ENCODE measurements at regions not wholly inside any gene's neighbourhood (a gene's known extent, or its start where the extent isn't known, plus 50 kb on each side); places are given as distances from the start of the nearest gene placed in this dataset.

GRCh38 chr3:159536876-159537275, 451.8 kb upstream of the IL12A start:
- WGBS (ENCODE audit: insufficient coverage, low coverage, missing lambda C conversion rate): 0% methylated on average over 1 of the region's 1 CpG
- no peaks in the 10 kb centered on the region for H3K36me3 ChIP-seq (ENCODE audit: control insufficient read depth, insufficient read depth, low read length)
- H3K4me1 ChIP-seq (replicated peaks in 1 of 2; ENCODE audit: control insufficient read depth in 2 of 2, insufficient read depth in 2 of 2, low read length in 2 of 2): no peaks in the 10 kb centered on the region
- POLR2A ChIA-PET: no interaction called here
- ATAC-seq: no peak
- DNase-seq (ENCODE audit: extremely low read depth in 1 of 4, low spot score in 3 of 4): no peak
- no peaks in the 10 kb centered on the region for H4K20me1 ChIP-seq (replicated peaks; ENCODE audit: control insufficient read depth, insufficient read depth, low read length)
- intact Hi-C loops (cut with micrococcal nuclease) (no loop called here), in situ Hi-C loops (cut with MboI) (no loop called here)
- peaks cover 2% of the 10 kb centered on the region; the same call in 1 of the 2 replicates for H3K9me3 ChIP-seq (replicated peaks; ENCODE audit: control insufficient read depth, insufficient read depth, low read depth, low read length)
- H3K4me3 ChIP-seq: no peak overlapping the region
- H3K9me1 ChIP-seq (ENCODE audit: control insufficient read depth, insufficient read depth, low read length): no peaks in the 10 kb centered on the region
- CTCF ChIA-PET (ENCODE audit: low intra/inter-chr PET ratio): no interaction called here
- no peak for FAIRE-seq
- H3K9ac ChIP-seq (ENCODE audit: insufficient read depth in 1 of 2, low read depth in 2 of 2, low read length in 2 of 2): no peak overlapping the region
- H2AFZ ChIP-seq (ENCODE audit: low read depth, low read length): no peak overlapping the region
- no peak overlapping the region for H3K4me2 ChIP-seq (ENCODE audit: insufficient read depth, low read length)
- no peak overlapping the region for H3K27ac ChIP-seq (ENCODE audit: extremely low read depth, low read depth, low read length)
- H3K27me3 ChIP-seq (ENCODE audit: control insufficient read depth in 2 of 2, insufficient read depth in 2 of 2, low read length in 2 of 2): no peaks in the 10 kb centered on the region
- no TSS peak for BruUV-seq (replicated peaks)
- no peaks in the 10 kb centered on the region for H3K79me2 ChIP-seq (ENCODE audit: control insufficient read depth, insufficient read depth, low read length)
- TF ChIP-seq POLR2H (tag; IDR thresholded peaks at IDR 0.05; ENCODE audit: low read depth): no peak
- no peak for TF ChIP-seq RAD21 (CRISPR knock-in tag; conservative IDR thresholded peaks at IDR 0.05 in 1 of 2, IDR thresholded peaks at IDR 0.05 in 1 of 2)
- no peak for TF ChIP-seq CREM (IDR thresholded peaks at IDR 0.05; ENCODE audit: low read depth)
- TF ChIP-seq STAT5A (IDR thresholded peaks at IDR 0.05; ENCODE audit: borderline replicate concordance, low read length): no peak

- Histone ChIP-seq H3K4me2 (ENCODE audit: insufficient read depth, low read length) (no peak overlapping the region), H3K9ac (ENCODE audit: insufficient read depth in 1 of 2, low read depth in 2 of 2, low read length in 2 of 2) (no peak overlapping the region), H3K27me3 (ENCODE audit: control insufficient read depth in 2 of 2, insufficient read depth in 2 of 2, low read length in 2 of 2) (no peaks in the 10 kb centered on the region), H3K9me1 (ENCODE audit: control insufficient read depth, insufficient read depth, low read length) (no peaks in the 10 kb centered on the region), H3K79me2 (ENCODE audit: control insufficient read depth, insufficient read depth, low read length) (no peaks in the 10 kb centered on the region), H3K27ac (ENCODE audit: extremely low read depth, low read depth, low read length) (no peak overlapping the region), H3K9me3 (replicated peaks; ENCODE audit: control insufficient read depth, insufficient read depth, low read depth, low read length) (peaks cover 2% of the 10 kb centered on the region; the same call in 1 of the 2 replicates), H3K4me3 (no peak overlapping the region), H4K20me1 (replicated peaks; ENCODE audit: control insufficient read depth, insufficient read depth, low read length) (no peaks in the 10 kb centered on the region), H3K36me3 (ENCODE audit: control insufficient read depth, insufficient read depth, low read length) (no peaks in the 10 kb centered on the region), H3K4me1 (replicated peaks in 1 of 2; ENCODE audit: control insufficient read depth in 2 of 2, insufficient read depth in 2 of 2, low read length in 2 of 2) (no peaks in the 10 kb centered on the region), H2AFZ (ENCODE audit: low read depth, low read length) (no peak overlapping the region)
- ChIA-PET POLR2A (no interaction called here), CTCF (ENCODE audit: low intra/inter-chr PET ratio) (no interaction called here)
- ATAC-seq: no peak
- intact Hi-C loops (cut with micrococcal nuclease) (no loop called here), in situ Hi-C loops (cut with MboI) (no loop called here)
- DNase-seq (ENCODE audit: extremely low read depth in 1 of 4, low spot score in 3 of 4): no peak
- 0% methylated on average over 1 of the region's 1 CpG for WGBS (ENCODE audit: insufficient coverage, low coverage, missing lambda C conversion rate)
- no peak for FAIRE-seq
- BruUV-seq (replicated peaks): no TSS peak
- no peak for TF ChIP-seq PHB (CRISPR knock-in tag; IDR thresholded peaks at IDR 0.05)
- TF ChIP-seq SRSF7 (optimal IDR thresholded peaks at IDR 0.05; ENCODE audit: low read depth, low read length): no peak
- no peak for TF ChIP-seq ZNF280A (IDR thresholded peaks at IDR 0.05; ENCODE audit: low read depth, partially characterized antibody)
- no peak for TF ChIP-seq ZBTB9 (CRISPR knock-in tag; IDR thresholded peaks at IDR 0.05)
- no peak for TF ChIP-seq TSC22D4 (tag; IDR thresholded peaks at IDR 0.05)
- no peak for TF ChIP-seq PHF8 (IDR thresholded peaks at IDR 0.05; ENCODE audit: borderline replicate concordance, low read length)
- TF ChIP-seq ZNF324 (CRISPR knock-in tag; IDR thresholded peaks at IDR 0.05): no peak
- TF ChIP-seq SETDB1 (IDR thresholded peaks at IDR 0.05; ENCODE audit: low read length): no peak
- no peak for TF ChIP-seq TAF7 (tag; IDR thresholded peaks at IDR 0.05)
- TF ChIP-seq POLR2B (IDR thresholded peaks at IDR 0.05; ENCODE audit: low read depth, partially characterized antibody): no peak
- no peak for TF ChIP-seq GTF2B (IDR thresholded peaks at IDR 0.05; ENCODE audit: extremely low read depth, insufficient read length)
These were observed 450.1 kb upstream of the IL12A start for GRCh38 chr3:159538507-159538906.
